ENCODE measurements at regions not wholly inside any gene's neighbourhood (a gene's known extent, or its start where the extent isn't known, plus 50 kb on each side); places are given as distances from the start of the nearest gene placed in this dataset.

- H3K36me3 ChIP-seq (ENCODE audit: insufficient read depth, low read length): no peaks in the 10 kb centered on the region
- no peak overlapping the region for H3K27ac ChIP-seq (ENCODE audit: low read depth, low read length, poor library complexity, severe bottlenecking)
- POLR2A ChIA-PET: interaction anchor here (0.6 kb wide), 1 partner anchor 989 kb away, joined by 5 read pairs; no protein-coding TSS in a partner anchor
- DNase-seq (ENCODE audit: low spot score): no peak
- BruUV-seq (replicated peaks): no TSS peak
- no peak overlapping the region for H3K4me2 ChIP-seq (ENCODE audit: low read length)
- TF ChIP-seq CTCF (conservative IDR thresholded peaks at IDR 0.05; ENCODE audit: low read length): no peak
- TF ChIP-seq EZH2phosphoT487 (IDR thresholded peaks at IDR 0.05; ENCODE audit: borderline replicate concordance, low read depth, low read length): no peak
- intact Hi-C loops (cut with micrococcal nuclease; ENCODE audit: unreplicated experiment): no loop called here
- no peaks in the 10 kb centered on the region for H4K20me1 ChIP-seq (ENCODE audit: insufficient read depth, low read length)
- no peaks in the 10 kb centered on the region for H3K79me2 ChIP-seq (ENCODE audit: insufficient read depth, low read depth, low read length)
- H3K9me2 ChIP-seq (ENCODE audit: insufficient read depth, low read length): no peaks in the 10 kb centered on the region
- CTCF ChIA-PET (ENCODE audit: unreplicated experiment): no interaction called here
- H3K4me3 ChIP-seq (ENCODE audit: low read depth, low read length, poor library complexity, severe bottlenecking): no peak overlapping the region
- no peaks in the 10 kb centered on the region for H3K9me3 ChIP-seq (ENCODE audit: low read length)
- no peaks in the 10 kb centered on the region for H3K4me1 ChIP-seq (ENCODE audit: insufficient read depth, low read length, poor library complexity, severe bottlenecking)
- no peak overlapping the region for H2AFZ ChIP-seq (ENCODE audit: low read length)
These were observed 138.5 kb downstream of the ZNF621 start for GRCh38 chr3:40663280-40663679.

GRCh38 chr3:40669176-40669575 is 144.4 kb downstream of the ZNF621 start:
- CTCF ChIA-PET (ENCODE audit: unreplicated experiment): no interaction called here
- no peak for DNase-seq (ENCODE audit: low spot score)
- Histone ChIP-seq H2AFZ (ENCODE audit: low read length) (no peak overlapping the region), H3K4me3 (ENCODE audit: low read depth, low read length, poor library complexity, severe bottlenecking) (no peak overlapping the region), H3K9me3 (ENCODE audit: low read length) (0 out of 2 replicates have a peak, but pooled peaks cover under 1% of the 10 kb centered on the region), H3K9me2 (ENCODE audit: insufficient read depth, low read length) (no peaks in the 10 kb centered on the region), H3K79me2 (ENCODE audit: insufficient read depth, low read depth, low read length) (no peaks in the 10 kb centered on the region), H3K4me1 (ENCODE audit: insufficient read depth, low read length, poor library complexity, severe bottlenecking) (no peaks in the 10 kb centered on the region), H3K36me3 (ENCODE audit: insufficient read depth, low read length) (no peaks in the 10 kb centered on the region), H3K4me2 (ENCODE audit: low read length) (no peak overlapping the region), H3K27ac (ENCODE audit: low read depth, low read length, poor library complexity, severe bottlenecking) (no peak overlapping the region), H4K20me1 (ENCODE audit: insufficient read depth, low read length) (no peaks in the 10 kb centered on the region)
- POLR2A ChIA-PET: no interaction called here
- TF ChIP-seq EZH2phosphoT487 (IDR thresholded peaks at IDR 0.05; ENCODE audit: borderline replicate concordance, low read depth, low read length) (no peak), CTCF (conservative IDR thresholded peaks at IDR 0.05; ENCODE audit: low read length) (no peak)
- no TSS peak for BruUV-seq (replicated peaks)
- intact Hi-C loops (cut with micrococcal nuclease; ENCODE audit: unreplicated experiment): no loop called here

- BruUV-seq (replicated peaks): no TSS peak
- Histone ChIP-seq H2AFZ (ENCODE audit: low read length) (no peak overlapping the region), H3K27ac (ENCODE audit: low read depth, low read length, poor library complexity, severe bottlenecking) (no peak overlapping the region), H3K4me2 (ENCODE audit: low read length) (no peak overlapping the region), H3K36me3 (ENCODE audit: insufficient read depth, low read length) (no peaks in the 10 kb centered on the region), H3K4me3 (ENCODE audit: low read depth, low read length, poor library complexity, severe bottlenecking) (no peak overlapping the region), H3K4me1 (ENCODE audit: insufficient read depth, low read length, poor library complexity, severe bottlenecking) (no peaks in the 10 kb centered on the region), H3K9me2 (ENCODE audit: insufficient read depth, low read length) (no peaks in the 10 kb centered on the region), H3K9me3 (ENCODE audit: low read length) (peaks cover 11% of the 10 kb centered on the region; the same call in 1 of the 2 replicates), H4K20me1 (ENCODE audit: insufficient read depth, low read length) (no peaks in the 10 kb centered on the region), H3K79me2 (ENCODE audit: insufficient read depth, low read depth, low read length) (no peaks in the 10 kb centered on the region)
- ChIA-PET POLR2A (no interaction called here), CTCF (ENCODE audit: unreplicated experiment) (no interaction called here)
- intact Hi-C loops (cut with micrococcal nuclease; ENCODE audit: unreplicated experiment): no loop called here
- TF ChIP-seq CTCF (conservative IDR thresholded peaks at IDR 0.05; ENCODE audit: low read length) (no peak), EZH2phosphoT487 (IDR thresholded peaks at IDR 0.05; ENCODE audit: borderline replicate concordance, low read depth, low read length) (no peak)
- DNase-seq (ENCODE audit: low spot score): no peak
These were observed 148.1 kb downstream of the ZNF621 start for GRCh38 chr3:40672861-40673260.

All from OCI-LY7 (cell line).